GM19463 (cell line): ENCODE measurements at regions not wholly inside any gene's neighbourhood (a gene's known extent, or its start where the extent isn't known, plus 50 kb on each side); places are given as distances from the start of the nearest gene placed in this dataset.

Experiments
- ATAC-seq: cut with Tn5 transposase; IDR thresholded peaks from one replicate; pipeline ENCODE4 v1.9.1; 2021; ENCODE audit warnings: mild to moderate bottlenecking, moderate library complexity; ENCODE audit not compliant: unreplicated experiment

GRCh38 chr4:15364183-15364582, 63.6 kb upstream of the C1QTNF7 start:
- no peak for ATAC-seq

GRCh38 chr4:15365641-15366040, 62.2 kb upstream of the C1QTNF7 start:
- ATAC-seq: no peak

GRCh38 chr4:15366721-15367120, 61.1 kb upstream of the C1QTNF7 start:
- ATAC-seq: no peak

- no peak for ATAC-seq
These were observed 59.0 kb upstream of the C1QTNF7 start for GRCh38 chr4:15368856-15369255.

- no peak for ATAC-seq
These were observed 57.5 kb upstream of the C1QTNF7 start for GRCh38 chr4:15370296-15370695.

- no peak for ATAC-seq
These were observed 54.5 kb upstream of the C1QTNF7 start for GRCh38 chr4:15373363-15373762.

GRCh38 chr4:15374656-15375055, 53.2 kb upstream of the C1QTNF7 start:
- no peak for ATAC-seq

- no peak for ATAC-seq
These were observed 52.2 kb upstream of the C1QTNF7 start for GRCh38 chr4:15375667-15376066.

GRCh38 chr4:15376145-15376544, 51.7 kb upstream of the C1QTNF7 start:
- no peak for ATAC-seq

- no peak for ATAC-seq
These were observed 51.2 kb upstream of the C1QTNF7 start for GRCh38 chr4:15376594-15376993.
